ENCODE measurements at regions not wholly inside any gene's neighbourhood (a gene's known extent, or its start where the extent isn't known, plus 50 kb on each side); places are given as distances from the start of the nearest gene placed in this dataset.

GRCh38 chr3:23644099-23644498, 161.7 kb upstream of the UBE2E1 start:
- DNase-seq = no peak

DNA sequence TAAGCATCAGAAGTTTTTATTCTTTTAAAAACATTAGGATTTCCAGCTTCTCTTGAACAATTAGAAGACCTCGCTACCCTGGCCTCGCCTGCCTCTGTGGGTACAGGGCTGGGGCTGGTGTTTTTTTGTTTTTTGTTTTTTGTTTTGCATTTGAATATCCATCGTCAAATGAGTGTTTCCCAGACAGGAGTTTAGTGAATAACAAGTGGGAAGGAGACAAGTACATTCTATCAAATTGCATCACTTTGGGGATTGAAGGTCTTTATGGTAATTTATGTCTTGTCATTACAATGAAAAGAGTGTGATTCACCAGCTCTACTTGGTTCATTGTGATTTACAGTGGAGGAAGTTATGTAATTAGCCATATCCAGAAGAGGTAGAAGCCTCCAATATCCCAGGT, 161.1 kb upstream of the UBE2E1 start:
- no peak for DNase-seq

DNA sequence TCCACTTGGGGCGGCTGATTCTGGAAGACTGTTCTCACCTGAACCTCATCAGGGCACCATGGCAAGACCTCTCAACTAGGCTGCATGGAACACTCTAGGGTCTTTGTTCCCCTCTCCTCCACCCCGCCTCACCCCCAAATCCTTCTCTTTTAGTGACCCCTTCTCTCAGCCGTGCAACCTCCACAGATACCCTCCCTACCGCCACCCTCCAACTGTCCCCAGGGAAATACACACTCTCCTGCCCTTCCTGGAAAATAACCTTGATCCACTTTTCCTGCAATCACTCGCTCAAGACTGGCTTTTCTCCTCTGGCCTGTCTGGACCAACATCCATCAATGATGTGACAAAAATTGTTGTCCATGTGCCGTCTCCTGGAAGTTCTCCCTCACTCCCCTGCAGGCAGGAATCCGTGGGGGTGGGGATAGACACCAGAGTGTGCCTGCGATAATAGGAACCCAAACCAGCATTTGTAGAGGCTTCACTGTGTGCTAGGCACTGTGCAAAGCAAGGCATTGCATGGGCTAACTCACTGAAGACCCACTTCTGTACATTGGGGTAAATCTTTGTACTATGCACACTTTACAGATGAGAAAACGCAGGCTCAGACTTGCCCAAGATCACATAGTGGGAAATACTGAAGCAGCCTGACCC, 160.1 kb upstream of the UBE2E1 start:
- DNase-seq = no peak

DNA sequence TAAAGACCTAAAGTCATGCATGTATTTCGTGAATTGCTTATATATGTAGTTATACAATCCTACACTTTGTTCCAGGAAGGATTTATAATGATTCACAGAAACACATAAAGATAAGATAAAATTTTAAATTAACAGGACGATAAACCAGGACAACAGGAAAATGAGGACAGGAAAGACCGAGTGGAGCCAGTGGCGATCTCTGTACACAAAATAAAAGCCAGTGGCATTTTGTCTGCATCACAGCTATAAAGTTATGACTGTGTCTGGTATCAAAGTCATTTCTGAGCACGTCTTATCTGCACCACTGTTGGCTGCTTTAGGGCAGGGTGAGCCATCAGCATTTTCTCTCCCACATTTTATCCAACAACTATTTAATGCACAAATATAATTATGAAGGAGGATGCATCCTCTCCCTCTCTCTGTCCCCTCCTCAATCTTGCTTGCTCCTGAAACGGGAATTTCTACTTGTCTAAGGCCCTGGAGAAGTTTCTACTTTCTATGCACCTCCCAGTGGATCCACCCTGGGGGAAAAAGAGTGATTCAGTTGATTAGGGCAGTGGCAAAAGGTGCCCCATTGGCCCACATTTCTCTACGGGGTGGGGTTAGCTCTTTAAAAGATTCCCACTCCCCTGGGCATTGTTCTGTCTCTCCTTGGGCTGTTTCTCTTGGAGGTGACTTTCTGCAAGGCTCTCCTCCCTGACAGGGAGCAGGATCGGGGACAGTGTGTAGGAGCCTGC, 159.4 kb upstream of the UBE2E1 start:
- DNase-seq = no peak

GRCh38 chr3:23647706-23648258, 158.0 kb upstream of the UBE2E1 start:
- no peak for DNase-seq

DNA sequence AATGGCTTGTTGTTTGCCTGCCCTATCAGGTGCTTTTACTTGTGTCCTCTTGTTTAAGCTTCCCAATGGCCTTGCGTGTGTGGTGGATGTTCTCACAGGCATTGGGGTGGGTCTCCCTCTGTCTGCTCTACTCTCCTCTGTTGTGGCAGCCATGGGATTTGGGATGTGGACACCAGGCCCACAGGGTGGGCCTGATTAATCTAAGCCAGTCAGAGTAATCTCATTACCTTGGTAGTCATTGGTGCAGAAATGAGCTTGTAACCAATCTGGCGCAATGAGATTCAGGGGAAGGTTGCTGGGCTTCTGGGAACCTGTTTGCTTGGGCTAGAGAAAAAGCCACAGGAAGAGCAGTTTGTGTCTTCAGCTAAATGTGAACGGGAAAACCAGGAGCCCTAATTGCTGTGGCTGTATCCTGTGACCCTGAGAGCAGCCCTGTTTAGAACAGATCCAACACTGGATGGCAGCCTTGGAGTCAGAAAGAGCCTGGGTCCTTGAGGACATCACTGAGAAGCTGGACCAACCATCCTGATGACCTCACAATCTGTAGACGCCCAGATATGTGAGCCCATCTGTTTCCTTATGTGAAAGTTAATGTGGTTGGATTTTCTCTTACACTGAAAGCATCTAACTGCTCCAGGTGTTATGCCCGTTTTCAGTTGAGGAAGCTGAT, 157.3 kb upstream of the UBE2E1 start:
- no peak for DNase-seq

DNA sequence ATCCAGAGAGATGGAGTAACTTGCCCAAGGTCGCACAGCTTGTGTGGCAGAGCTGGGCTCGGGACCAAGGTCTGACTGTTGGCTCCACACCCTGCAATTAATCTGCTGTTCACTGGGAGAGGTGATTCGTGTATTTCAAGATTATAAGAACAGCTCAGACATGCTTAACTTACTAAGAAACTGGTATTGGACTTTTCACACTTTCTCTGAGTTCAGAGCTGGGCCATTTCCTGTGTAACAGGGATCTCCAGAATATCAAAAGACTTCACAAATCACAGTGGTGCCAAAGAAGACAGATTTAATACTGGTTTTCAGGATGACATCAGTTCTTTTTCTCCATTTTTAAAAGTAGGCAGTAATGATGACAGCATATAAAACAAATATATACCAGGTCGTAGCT, 156.8 kb upstream of the UBE2E1 start:
- DNase-seq = no peak

DNA sequence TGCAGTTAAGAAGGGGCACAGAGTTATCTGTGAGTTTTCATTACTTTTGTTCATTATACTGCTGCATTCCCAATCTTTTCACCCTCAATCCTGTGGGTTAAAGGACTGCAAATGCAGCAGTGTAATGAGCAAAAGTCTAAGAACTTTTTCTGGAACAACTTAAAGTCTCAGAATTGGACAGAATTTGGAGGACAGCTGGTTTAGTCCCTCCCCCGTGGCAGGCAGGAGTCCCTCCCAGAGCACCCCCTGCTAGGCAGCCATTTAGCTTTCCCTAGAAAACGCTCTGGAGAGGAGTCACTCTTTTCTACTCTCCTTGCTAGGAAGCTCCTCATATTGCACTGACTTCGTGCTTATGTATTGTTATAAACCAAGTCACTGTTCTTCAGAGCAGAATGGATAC, 156.3 kb upstream of the UBE2E1 start:
- DNase-seq = no peak

- no peak for DNase-seq
These were observed 155.2 kb upstream of the UBE2E1 start for GRCh38 chr3:23650371-23651140.

DNA sequence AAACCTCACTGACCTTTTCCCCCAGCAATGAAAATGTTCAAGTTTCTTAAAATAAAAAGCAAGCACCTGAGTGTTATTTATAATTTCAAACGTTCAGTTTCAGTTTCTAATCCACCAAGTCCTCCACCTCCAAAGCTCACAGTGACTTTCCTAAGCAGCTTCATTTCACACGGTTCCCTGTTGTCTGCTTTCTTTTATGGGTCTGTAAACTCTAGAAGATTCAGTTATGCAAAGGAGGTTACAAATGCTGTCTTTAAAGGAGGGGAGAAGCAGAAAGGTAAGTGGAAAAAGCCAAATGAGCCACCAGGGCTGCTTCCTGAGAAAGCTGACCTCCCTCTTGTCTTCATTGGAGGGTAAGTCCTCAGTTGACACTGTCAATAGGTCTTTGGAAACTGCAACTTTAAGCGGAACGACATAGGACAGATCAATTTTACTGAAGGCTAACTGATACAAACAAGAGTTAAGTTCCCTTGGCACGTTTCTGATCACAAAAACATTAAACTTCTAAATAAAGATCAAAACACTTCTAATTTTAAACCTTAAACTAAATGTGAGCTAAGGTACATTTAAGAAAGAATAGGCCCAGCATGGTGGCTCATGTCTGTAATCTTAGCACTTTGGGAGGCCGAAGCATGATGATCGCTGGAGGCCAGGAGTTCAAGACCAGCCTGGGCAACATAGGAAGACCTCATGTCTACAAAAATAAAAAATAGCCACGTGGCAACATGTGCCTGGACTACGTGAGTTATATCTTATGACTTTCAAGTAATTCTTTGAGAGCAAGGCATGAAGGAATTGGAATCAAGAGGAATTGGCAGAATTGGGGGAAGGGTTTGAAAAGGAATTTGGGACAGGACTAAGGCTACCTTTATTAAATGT, 151.9 kb upstream of the UBE2E1 start:
- DNase-seq = no peak

DNA sequence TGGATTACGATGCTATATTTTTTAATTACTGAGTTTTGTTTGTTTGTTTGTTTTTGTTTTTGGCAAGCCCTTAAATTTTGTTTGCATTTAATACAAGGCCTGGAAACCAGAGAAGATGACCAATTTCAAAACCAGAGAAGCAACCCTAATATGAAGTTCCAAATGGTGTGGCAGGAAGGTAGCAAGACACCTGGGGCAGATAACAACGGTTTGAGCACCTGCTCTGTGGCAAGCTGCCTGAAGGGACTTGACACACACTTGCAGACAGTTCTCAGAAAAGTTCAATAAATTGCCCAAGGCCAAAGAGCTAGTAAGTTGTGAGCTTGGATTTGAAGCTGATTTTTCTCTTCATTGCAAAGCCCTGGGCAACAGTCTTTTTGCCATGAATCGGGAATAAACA, 151.2 kb upstream of the UBE2E1 start:
- DNase-seq = no peak

- no peak for DNase-seq
These were observed 150.0 kb upstream of the UBE2E1 start for GRCh38 chr3:23655749-23656148.

- no peak for DNase-seq
These were observed 149.6 kb upstream of the UBE2E1 start for GRCh38 chr3:23656199-23656598.

DNA sequence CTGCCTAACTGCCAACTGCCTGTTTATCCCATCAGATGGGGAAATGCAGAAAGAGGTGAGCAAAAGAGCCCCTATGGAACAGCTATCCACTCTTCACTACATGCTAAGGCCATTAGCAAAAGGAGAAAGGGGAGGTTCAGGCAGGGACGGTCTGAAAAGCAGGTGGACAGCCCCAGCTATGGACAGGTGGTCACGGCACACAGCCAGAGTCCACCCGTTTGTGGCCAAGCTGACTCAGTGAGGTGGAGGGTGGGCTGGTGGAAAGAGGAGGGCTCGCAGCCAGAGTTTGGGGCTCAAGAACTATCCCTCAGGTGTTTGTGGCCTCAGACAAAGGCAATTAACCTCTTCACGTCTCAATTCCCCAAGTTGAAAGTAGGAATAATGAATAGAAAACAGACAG, 148.9 kb upstream of the UBE2E1 start:
- DNase-seq = no peak

- DNase-seq = no peak
These were observed 148.1 kb upstream of the UBE2E1 start for GRCh38 chr3:23657647-23658046.

GRCh38 chr3:23659274-23659673, 146.5 kb upstream of the UBE2E1 start:
- no peak for DNase-seq

DNA sequence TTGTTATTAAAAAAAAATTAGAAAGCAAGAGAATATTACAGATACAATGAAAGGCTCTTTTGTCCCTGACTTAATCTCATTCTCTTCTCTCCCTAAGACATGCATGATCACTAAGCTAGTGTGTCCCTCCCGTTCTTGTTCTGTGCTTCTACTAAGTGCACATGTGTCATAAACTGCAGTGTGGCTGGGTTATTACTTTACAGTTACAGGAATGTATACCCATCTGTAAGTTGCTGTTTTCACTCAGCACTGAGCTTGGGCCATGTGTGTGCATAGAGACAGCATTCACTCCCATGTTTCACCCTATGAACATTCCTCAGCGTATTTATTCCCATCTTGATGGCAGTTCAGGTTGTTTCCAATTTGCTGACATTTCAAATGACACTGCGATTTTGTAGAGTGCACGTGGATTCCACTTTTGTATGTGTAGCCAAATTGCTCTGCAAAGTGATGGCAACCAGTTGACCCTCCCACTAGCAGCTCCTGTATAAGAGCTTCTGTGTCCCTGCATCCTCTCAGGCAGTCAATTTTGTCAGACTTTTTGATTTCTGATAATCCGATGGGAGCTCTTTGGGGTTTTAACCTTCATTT, 145.8 kb upstream of the UBE2E1 start:
- no peak for DNase-seq

GRCh38 chr3:23662079-23662617, 143.6 kb upstream of the UBE2E1 start:
- no peak for DNase-seq

DNA sequence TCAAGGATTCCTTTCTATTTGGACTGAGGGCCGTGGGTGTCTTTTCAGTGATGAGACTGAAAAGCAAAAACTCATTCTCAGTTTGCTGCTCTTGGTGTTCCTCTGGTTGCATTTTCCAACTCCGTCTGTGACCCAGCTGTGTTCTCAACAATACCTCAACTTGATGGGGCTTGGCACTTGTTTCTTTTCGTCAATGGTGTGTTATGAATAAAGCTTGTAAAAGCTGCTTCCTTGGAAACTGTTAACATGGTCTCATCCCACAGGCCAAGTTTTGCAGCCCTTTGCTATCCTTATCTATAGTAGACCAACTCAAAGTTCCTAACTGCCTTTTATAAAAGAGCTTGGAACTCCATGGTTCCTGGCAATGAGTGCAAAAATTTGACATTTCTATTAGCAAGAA, 142.5 kb upstream of the UBE2E1 start:
- DNase-seq = no peak

DNA sequence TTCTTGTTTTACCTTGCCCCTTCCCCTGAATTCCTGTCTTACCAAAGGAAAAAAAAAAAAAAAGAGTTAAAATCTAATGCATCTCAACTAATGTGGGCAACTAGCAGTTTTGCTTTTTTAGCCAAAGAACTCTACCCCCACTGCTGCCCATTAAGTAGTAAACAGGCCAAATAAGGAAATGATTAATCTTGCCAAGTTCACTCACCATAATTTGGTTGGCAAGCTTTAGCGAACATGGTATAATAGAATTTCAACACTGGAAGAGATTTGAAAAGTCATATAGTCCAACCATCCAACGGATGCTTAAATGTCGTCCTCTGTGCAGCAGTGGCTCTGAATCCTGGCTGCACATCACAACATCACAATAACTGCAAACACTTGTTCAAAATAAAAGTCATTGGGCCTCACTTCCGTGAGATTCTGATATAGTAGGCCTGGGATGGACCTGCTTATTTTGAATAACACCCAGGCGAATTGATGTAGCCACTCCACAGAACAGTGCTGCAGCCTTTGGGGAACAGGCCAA, 142.0 kb upstream of the UBE2E1 start:
- DNase-seq = no peak

DNA sequence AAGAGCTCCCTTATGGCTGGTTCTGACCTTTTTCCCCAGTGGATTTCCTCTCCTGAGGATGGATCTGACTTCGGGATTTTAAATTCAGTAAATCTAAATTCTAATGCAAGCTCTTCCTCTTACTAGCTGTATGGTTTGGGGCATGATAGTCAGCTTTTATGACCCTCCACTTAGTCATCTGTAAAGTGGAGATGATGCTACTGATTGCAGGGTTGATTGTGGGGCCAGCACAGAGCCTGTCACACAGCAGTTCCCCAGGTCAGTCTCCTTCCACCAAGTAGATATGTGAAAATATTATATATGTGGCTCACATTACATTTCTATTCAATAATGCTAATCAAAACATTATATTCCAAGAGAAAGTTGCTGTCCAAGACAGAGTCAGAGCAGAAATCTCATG, 141.3 kb upstream of the UBE2E1 start:
- DNase-seq = no peak
